Spleen (tissue), 7 donors: ENCODE measurements at regions not wholly inside any gene's neighbourhood (a gene's known extent, or its start where the extent isn't known, plus 50 kb on each side); places are given as distances from the start of the nearest gene placed in this dataset.

Experiments
- CTCF ChIP-seq, 11 experiments: fragments of 200-600 bp in 7 of 11; fragments of 450-650 bp in 4 of 11; sonication (generic) in 4 of 11; IDR thresholded peaks in 8 of 11; conservative IDR thresholded peaks in 3 of 11; 1 replicate in 7 of 11; 2 replicates in 4 of 11; pipeline versions ENCODE4 v1.4.0 to v1.8.0; 2016 to 2021; ENCODE audit warnings: antibody characterized with exemption in 11 of 11, inconsistent platforms in 4 of 11, mild to moderate bottlenecking in 1 of 11
- POLR2A ChIP-seq, 3 donors: fragments of 450-650 bp; IDR thresholded peaks; one replicate each; pipeline ENCODE4 v1.5.1; 2017; ENCODE audit warnings: antibody characterized with exemption in 3 of 3, mild to moderate bottlenecking in 1 of 3
- POLR2AphosphoS5 ChIP-seq, 3 donors: sonication (generic); formaldehyde crosslinking; IDR thresholded peaks; one replicate each; pipeline ENCODE4 v1.5.1; 2017; ENCODE audit warnings: antibody characterized with exemption in 3 of 3
- donor health status: DM: no; HTN: no; CAD: no; lungs with moderate emphysema.
- donor health status: DM: no; HTN: no; CAD: no.
- donor health status: DM: no; HTN: no; CAD: no.

GRCh38 chr1:4076346-4076745 is 176.3 kb upstream of the C1orf174 start:
- TF ChIP-seq POLR2A (IDR thresholded peaks at IDR 0.05), result no peak
- TF ChIP-seq CTCF (IDR thresholded peaks at IDR 0.05 in 8 of 11, conservative IDR thresholded peaks at IDR 0.05 in 3 of 11), result no peak
- no peak for TF ChIP-seq POLR2AphosphoS5 (IDR thresholded peaks at IDR 0.05)
